Thoracic aorta (tissue), 2 donors: ENCODE measurements at regions not wholly inside any gene's neighbourhood (a gene's known extent, or its start where the extent isn't known, plus 50 kb on each side); places are given as distances from the start of the nearest gene placed in this dataset.

ENCODE experiments used
- ATAC-seq: fragments of 150-250 bp; one replicate; pipeline ENCODE4 v1.8.0; 2017; ENCODE audit warnings: low read depth; ENCODE audit not compliant: insufficient number of reproducible peaks, low FRiP score
- DNase-seq: peaks from one replicate; pipeline ENCODE4 v3.0.0-alpha.2; 2020; ENCODE audit warnings: low spot score
- H3K27ac ChIP-seq, 2 donors: fragments of 200-600 bp; sonication (generic); 1 replicate in 1 of 2; 2 replicates in 1 of 2; pipeline ENCODE4 v1.5.1; 2016; ENCODE audit warnings: mild to moderate bottlenecking in 2 of 2, moderate library complexity in 2 of 2
- H3K27me3 ChIP-seq: fragments of 200-600 bp; sonication (generic); replicated peaks from 2 replicates; pipeline ENCODE4 v1.6.0; 2016; ENCODE audit warnings: mild to moderate bottlenecking; ENCODE audit not compliant: insufficient read depth
- H3K36me3 ChIP-seq: fragments of 200-600 bp; sonication (generic); one replicate; pipeline ENCODE4 v1.5.1; 2016
- H3K4me1 ChIP-seq, 2 donors: fragments of 200-600 bp; sonication (generic); 1 replicate in 1 of 2; 2 replicates in 1 of 2; pipeline versions ENCODE4 v1.5.1 to v1.6.0; 2016; ENCODE audit warnings: low read depth in 2 of 2, mild to moderate bottlenecking in 1 of 2; ENCODE audit not compliant: control insufficient read depth in 1 of 2
- H3K4me3 ChIP-seq: fragments of 200-600 bp; sonication (generic); 2 replicates; pipeline ENCODE4 v1.5.1; 2016; ENCODE audit warnings: mild to moderate bottlenecking
- H3K9me3 ChIP-seq: fragments of 200-600 bp; sonication (generic); 2 replicates; pipeline ENCODE4 v1.5.1; 2016
- CTCF ChIP-seq: fragments of 200-600 bp; sonication (generic); IDR thresholded peaks from one replicate; pipeline ENCODE4 v1.5.1; 2019; ENCODE audit warnings: antibody characterized with exemption

GRCh38 chr3:56923526-56924224, 121.9 kb upstream of the ARHGEF3 start:
- Histone ChIP-seq H3K27me3 (no peaks in the 10 kb centered on the region), H3K4me1 (peaks cover 19 to 40% of the 10 kb centered on the region in 2 donors), H3K36me3 (no peaks in the 10 kb centered on the region), H3K4me3 (no peak overlapping the region), H3K27ac (peak overlapping the region in 1 of 2 donors; percentile 23), H3K9me3 (no peaks in the 10 kb centered on the region)
- ATAC-seq, result no peak
- DNase-seq, result no peak
- no peak for TF ChIP-seq CTCF

GRCh38 chr3:56921573-56922453, 120.1 kb upstream of the ARHGEF3 start:
- no peak for TF ChIP-seq CTCF
- DNase-seq, result no peak
- peaks cover 19 to 48% of the 10 kb centered on the region in 2 donors for H3K4me1 ChIP-seq

GRCh38 chr3:56919797-56920195, 118.0 kb upstream of the ARHGEF3 start:
- no peak for TF ChIP-seq CTCF
- Histone ChIP-seq H3K4me3 (no peak overlapping the region), H3K4me1 (peaks cover 17 to 42% of the 10 kb centered on the region in 2 donors), H3K36me3 (no peaks in the 10 kb centered on the region), H3K27ac (no peak overlapping the region), H3K9me3 (no peaks in the 10 kb centered on the region), H3K27me3 (no peaks in the 10 kb centered on the region)
- no peak for DNase-seq
- no peak for ATAC-seq

More at GRCh38 chr3:56921573-56922453, 120.1 kb upstream of the ARHGEF3 start:
- Histone ChIP-seq H3K27ac (peak overlapping the region; percentile 31 to 37), H3K36me3 (no peaks in the 10 kb centered on the region), H3K9me3 (no peaks in the 10 kb centered on the region), H3K4me3 (peak overlapping the region; percentile 47), H3K27me3 (no peaks in the 10 kb centered on the region)
- no peak for ATAC-seq

GRCh38 chr3:56919137-56919796, 117.5 kb upstream of the ARHGEF3 start:
- no peak overlapping the region for H3K27ac ChIP-seq
- DNase-seq (no peak), ATAC-seq (no peak)
- H3K4me1 ChIP-seq, result peaks cover 16 to 41% of the 10 kb centered on the region in 2 donors
- no peaks in the 10 kb centered on the region for H3K36me3 ChIP-seq
- TF ChIP-seq CTCF, result no peak
- no peaks in the 10 kb centered on the region for H3K9me3 ChIP-seq
- H3K27me3 ChIP-seq, result no peaks in the 10 kb centered on the region
- no peak overlapping the region for H3K4me3 ChIP-seq

- no peaks in the 10 kb centered on the region for H3K9me3 ChIP-seq
- ATAC-seq (no peak), DNase-seq (no peak)
- no peak overlapping the region for H3K4me3 ChIP-seq
- H3K27ac ChIP-seq, result no peak overlapping the region
- peaks cover 7 to 30% of the 10 kb centered on the region in 2 donors for H3K4me1 ChIP-seq
- no peak for TF ChIP-seq CTCF
- no peaks in the 10 kb centered on the region for H3K27me3 ChIP-seq
- no peaks in the 10 kb centered on the region for H3K36me3 ChIP-seq
Measured at GRCh38 chr3:56918111-56918568, 116.4 kb upstream of the ARHGEF3 start.
